ENCODE measurements at regions not wholly inside any gene's neighbourhood (a gene's known extent, or its start where the extent isn't known, plus 50 kb on each side); places are given as distances from the start of the nearest gene placed in this dataset.

GRCh38 chr2:191601060-191601459, 76.9 kb upstream of the NABP1 start:
- 86% methylated on average over 3 of the region's 3 CpGs for WGBS (ENCODE audit: low lambda C conversion rate, missing lambda C conversion rate)
- no peaks in the 10 kb centered on the region for H3K9me3 ChIP-seq (ENCODE audit: low read depth)
- H3K79me2 ChIP-seq = no peaks in the 10 kb centered on the region
- H3K27me3 ChIP-seq = no peaks in the 10 kb centered on the region
- H4K20me1 ChIP-seq (ENCODE audit: insufficient read depth, poor library complexity, severe bottlenecking) = no peaks in the 10 kb centered on the region
- H2AFZ ChIP-seq = no peak overlapping the region
- H3K27ac ChIP-seq = no peak overlapping the region
- H3K4me2 ChIP-seq = no peak overlapping the region
- H3K4me3 ChIP-seq = no peak overlapping the region
- TF ChIP-seq CTCF (IDR thresholded peaks at IDR 0.05; ENCODE audit: poor library complexity) (no peak), EZH2phosphoT487 (IDR thresholded peaks at IDR 0.05; ENCODE audit: low read depth, severe bottlenecking, unreplicated experiment) (no peak), EZH2 (IDR thresholded peaks at IDR 0.05; ENCODE audit: borderline replicate concordance) (no peak)
- H3K9me2 ChIP-seq (replicated peaks; ENCODE audit: insufficient read depth) = no peaks in the 10 kb centered on the region
- H3K36me3 ChIP-seq (replicated peaks; ENCODE audit: insufficient read depth, low read depth) = no peaks in the 10 kb centered on the region
- no peak for DNase-seq (ENCODE audit: low spot score)
- H3K4me1 ChIP-seq (ENCODE audit: insufficient read depth) = no peaks in the 10 kb centered on the region

- Histone ChIP-seq H3K27me3 (no peaks in the 10 kb centered on the region), H3K9me2 (replicated peaks; ENCODE audit: insufficient read depth) (no peaks in the 10 kb centered on the region), H3K4me1 (ENCODE audit: insufficient read depth) (no peaks in the 10 kb centered on the region), H2AFZ (no peak overlapping the region), H3K4me2 (no peak overlapping the region), H3K27ac (no peak overlapping the region), H3K4me3 (no peak overlapping the region), H4K20me1 (ENCODE audit: insufficient read depth, poor library complexity, severe bottlenecking) (no peaks in the 10 kb centered on the region), H3K79me2 (no peaks in the 10 kb centered on the region), H3K36me3 (replicated peaks; ENCODE audit: insufficient read depth, low read depth) (no peaks in the 10 kb centered on the region), H3K9me3 (ENCODE audit: low read depth) (no peaks in the 10 kb centered on the region)
- TF ChIP-seq EZH2 (IDR thresholded peaks at IDR 0.05; ENCODE audit: borderline replicate concordance) = no peak
- TF ChIP-seq EZH2phosphoT487 (IDR thresholded peaks at IDR 0.05; ENCODE audit: low read depth, severe bottlenecking, unreplicated experiment) = no peak
- no peak for TF ChIP-seq CTCF (IDR thresholded peaks at IDR 0.05; ENCODE audit: poor library complexity)
- 88% methylated on average over 4 of the region's 4 CpGs for WGBS (ENCODE audit: low lambda C conversion rate, missing lambda C conversion rate)
- no peak for DNase-seq (ENCODE audit: low spot score)
Observed at GRCh38 chr2:191604154-191604553, 73.8 kb upstream of the NABP1 start.

GRCh38 chr2:191607096-191607495, 70.8 kb upstream of the NABP1 start:
- Histone ChIP-seq H3K27me3 (no peaks in the 10 kb centered on the region), H3K27ac (no peak overlapping the region), H3K79me2 (no peaks in the 10 kb centered on the region), H3K9me3 (ENCODE audit: low read depth) (no peaks in the 10 kb centered on the region), H3K4me2 (no peak overlapping the region), H3K4me3 (no peak overlapping the region), H3K4me1 (ENCODE audit: insufficient read depth) (no peaks in the 10 kb centered on the region), H3K9me2 (replicated peaks; ENCODE audit: insufficient read depth) (no peaks in the 10 kb centered on the region), H4K20me1 (ENCODE audit: insufficient read depth, poor library complexity, severe bottlenecking) (no peaks in the 10 kb centered on the region), H3K36me3 (replicated peaks; ENCODE audit: insufficient read depth, low read depth) (no peaks in the 10 kb centered on the region), H2AFZ (no peak overlapping the region)
- TF ChIP-seq EZH2 (IDR thresholded peaks at IDR 0.05; ENCODE audit: borderline replicate concordance) (no peak), CTCF (IDR thresholded peaks at IDR 0.05; ENCODE audit: poor library complexity) (no peak), EZH2phosphoT487 (IDR thresholded peaks at IDR 0.05; ENCODE audit: low read depth, severe bottlenecking, unreplicated experiment) (no peak)
- 100% methylated on average over 1 of the region's 1 CpG for WGBS (ENCODE audit: low lambda C conversion rate, missing lambda C conversion rate)
- no peak for DNase-seq (ENCODE audit: low spot score)

- Histone ChIP-seq H3K9me2 (replicated peaks; ENCODE audit: insufficient read depth) (no peaks in the 10 kb centered on the region), H3K36me3 (replicated peaks; ENCODE audit: insufficient read depth, low read depth) (no peaks in the 10 kb centered on the region), H3K4me3 (no peak overlapping the region), H3K4me1 (ENCODE audit: insufficient read depth) (no peaks in the 10 kb centered on the region), H3K9me3 (ENCODE audit: low read depth) (no peaks in the 10 kb centered on the region), H2AFZ (no peak overlapping the region), H3K79me2 (no peaks in the 10 kb centered on the region), H4K20me1 (ENCODE audit: insufficient read depth, poor library complexity, severe bottlenecking) (no peaks in the 10 kb centered on the region), H3K4me2 (no peak overlapping the region), H3K27me3 (no peaks in the 10 kb centered on the region), H3K27ac (no peak overlapping the region)
- DNase-seq (ENCODE audit: low spot score) = no peak
- no peak for TF ChIP-seq EZH2phosphoT487 (IDR thresholded peaks at IDR 0.05; ENCODE audit: low read depth, severe bottlenecking, unreplicated experiment)
Observed at GRCh38 chr2:191610756-191611155, 67.2 kb upstream of the NABP1 start.

All from hepatocyte (in vitro differentiated cells).